ENCODE measurements at regions not wholly inside any gene's neighbourhood (a gene's known extent, or its start where the extent isn't known, plus 50 kb on each side); places are given as distances from the start of the nearest gene placed in this dataset.

DNA sequence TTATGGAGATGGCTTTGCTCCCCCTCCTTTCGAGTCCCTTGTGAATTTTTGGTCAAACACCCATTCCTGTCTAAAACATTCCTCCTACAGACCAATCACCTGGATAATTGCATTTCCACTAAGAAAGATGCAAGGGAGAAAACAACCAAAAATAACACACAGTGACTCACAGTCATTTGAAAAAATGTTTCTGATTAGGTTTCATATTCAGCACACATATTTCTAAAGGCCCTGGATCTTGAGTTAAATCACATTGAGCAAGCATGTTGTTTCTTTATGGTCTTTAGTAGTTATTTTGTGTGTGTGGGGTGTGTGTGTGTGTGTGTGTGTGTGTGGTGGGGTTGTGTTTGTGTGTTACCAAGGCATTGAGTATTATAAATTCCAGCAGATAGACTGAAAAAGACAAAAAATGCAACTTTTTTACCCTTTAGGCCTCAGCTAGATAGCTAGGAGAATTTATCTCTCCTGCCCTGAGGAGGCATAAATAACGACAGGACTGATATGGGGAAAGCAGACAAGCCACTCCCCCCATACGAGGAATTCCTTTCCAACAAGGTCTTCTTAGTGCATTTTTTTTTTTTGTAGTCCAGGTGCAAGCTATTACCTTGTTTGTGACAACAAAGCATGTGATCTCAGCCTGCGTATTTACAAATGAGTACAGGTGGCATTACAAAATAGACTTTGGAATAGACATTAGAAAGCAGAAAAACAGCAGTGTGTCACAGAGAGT is 265.4 kb upstream of the ADGRL3 start:
- 77% methylated on average over 4 of the region's 4 CpGs for WGBS
- Histone ChIP-seq H3K4me1 (no peaks in the 10 kb centered on the region), H3K36me3 (no peaks in the 10 kb centered on the region), H3K9me3 (no peaks in the 10 kb centered on the region), H3K4me3 (no peak overlapping the region), H3K27me3 (no peaks in the 10 kb centered on the region), H3K27ac (replicated peaks in 1 of 4) (no peak overlapping the region)
- intact Hi-C loops (cut with DNase I) = no loop called here
- TF ChIP-seq, protein P1, sequence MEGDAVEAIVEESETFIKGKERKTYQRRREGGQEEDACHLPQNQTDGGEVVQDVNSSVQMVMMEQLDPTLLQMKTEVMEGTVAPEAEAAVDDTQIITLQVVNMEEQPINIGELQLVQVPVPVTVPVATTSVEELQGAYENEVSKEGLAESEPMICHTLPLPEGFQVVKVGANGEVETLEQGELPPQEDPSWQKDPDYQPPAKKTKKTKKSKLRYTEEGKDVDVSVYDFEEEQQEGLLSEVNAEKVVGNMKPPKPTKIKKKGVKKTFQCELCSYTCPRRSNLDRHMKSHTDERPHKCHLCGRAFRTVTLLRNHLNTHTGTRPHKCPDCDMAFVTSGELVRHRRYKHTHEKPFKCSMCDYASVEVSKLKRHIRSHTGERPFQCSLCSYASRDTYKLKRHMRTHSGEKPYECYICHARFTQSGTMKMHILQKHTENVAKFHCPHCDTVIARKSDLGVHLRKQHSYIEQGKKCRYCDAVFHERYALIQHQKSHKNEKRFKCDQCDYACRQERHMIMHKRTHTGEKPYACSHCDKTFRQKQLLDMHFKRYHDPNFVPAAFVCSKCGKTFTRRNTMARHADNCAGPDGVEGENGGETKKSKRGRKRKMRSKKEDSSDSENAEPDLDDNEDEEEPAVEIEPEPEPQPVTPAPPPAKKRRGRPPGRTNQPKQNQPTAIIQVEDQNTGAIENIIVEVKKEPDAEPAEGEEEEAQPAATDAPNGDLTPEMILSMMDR (IDR thresholded peaks at IDR 0.05) = no peak
- TF ChIP-seq EP300 (IDR thresholded peaks at IDR 0.05) = no peak
- no peak for DNase-seq (ENCODE audit: extremely low spot score)

DNA sequence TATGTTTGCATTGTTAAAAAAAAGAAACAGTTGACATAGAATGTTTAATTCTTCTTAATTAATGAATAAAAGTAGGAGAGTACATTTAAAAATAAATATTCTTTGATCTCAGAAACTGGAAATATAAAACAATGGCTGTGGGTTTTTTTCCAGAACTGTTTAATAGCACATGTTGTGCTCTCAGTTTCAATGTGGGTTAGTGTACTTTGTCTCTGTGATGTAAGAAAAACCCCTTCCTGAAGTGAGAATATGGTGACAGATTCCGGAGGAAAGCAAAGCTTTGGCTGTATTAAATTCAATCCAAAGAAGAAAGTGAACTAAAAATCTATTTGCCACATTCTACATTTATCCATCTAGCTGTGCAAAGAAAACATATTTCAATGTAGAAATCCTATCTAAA is 261.9 kb upstream of the ADGRL3 start:
- Histone ChIP-seq H3K27me3 (no peaks in the 10 kb centered on the region), H3K4me1 (no peaks in the 10 kb centered on the region), H3K9me3 (no peaks in the 10 kb centered on the region), H3K27ac (replicated peaks in 1 of 4) (no peak overlapping the region), H3K4me3 (no peak overlapping the region), H3K36me3 (no peaks in the 10 kb centered on the region)
- intact Hi-C loops (cut with DNase I) = no loop called here
- no peak for DNase-seq (ENCODE audit: extremely low spot score)
- WGBS = 58% methylated on average over 1 of the region's 1 CpG
- TF ChIP-seq, protein P1 (IDR thresholded peaks at IDR 0.05) = no peak
- TF ChIP-seq POLR2AphosphoS5 (IDR thresholded peaks at IDR 0.05) = no peak
- no peak for TF ChIP-seq POLR2A (IDR thresholded peaks at IDR 0.05; ENCODE audit: low read depth)
- TF ChIP-seq EP300 (IDR thresholded peaks at IDR 0.05) = no peak

DNA sequence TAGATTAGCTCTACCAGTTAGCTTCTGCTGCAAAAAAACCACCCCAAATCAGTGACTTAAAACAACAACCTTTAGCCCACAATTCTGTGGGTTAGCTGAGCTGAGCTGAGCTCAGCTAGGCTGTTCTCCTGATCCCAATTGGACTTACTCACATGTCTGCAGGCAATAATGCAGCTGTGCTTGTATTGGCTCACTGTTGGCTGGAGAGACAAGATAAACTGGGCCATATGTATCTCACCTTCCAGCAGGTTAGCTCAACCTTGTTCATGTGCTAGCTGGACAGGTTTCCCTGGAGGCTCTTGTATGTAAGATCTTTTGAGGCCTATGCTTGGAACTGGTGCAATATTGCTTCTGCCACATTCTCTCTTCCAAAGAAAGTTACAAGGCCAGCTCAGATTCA is 261.5 kb upstream of the ADGRL3 start:
- Histone ChIP-seq H3K36me3 (no peaks in the 10 kb centered on the region), H3K4me1 (no peaks in the 10 kb centered on the region), H3K27me3 (no peaks in the 10 kb centered on the region), H3K27ac (replicated peaks in 1 of 4) (no peak overlapping the region), H3K4me3 (no peak overlapping the region), H3K9me3 (no peaks in the 10 kb centered on the region)
- no peak for DNase-seq (ENCODE audit: extremely low spot score)
- TF ChIP-seq, protein P1 (IDR thresholded peaks at IDR 0.05) = no peak
- TF ChIP-seq POLR2AphosphoS5 (IDR thresholded peaks at IDR 0.05) (no peak), EP300 (IDR thresholded peaks at IDR 0.05) (no peak), POLR2A (IDR thresholded peaks at IDR 0.05; ENCODE audit: low read depth) (no peak)
- intact Hi-C loops (cut with DNase I) = no loop called here

DNA sequence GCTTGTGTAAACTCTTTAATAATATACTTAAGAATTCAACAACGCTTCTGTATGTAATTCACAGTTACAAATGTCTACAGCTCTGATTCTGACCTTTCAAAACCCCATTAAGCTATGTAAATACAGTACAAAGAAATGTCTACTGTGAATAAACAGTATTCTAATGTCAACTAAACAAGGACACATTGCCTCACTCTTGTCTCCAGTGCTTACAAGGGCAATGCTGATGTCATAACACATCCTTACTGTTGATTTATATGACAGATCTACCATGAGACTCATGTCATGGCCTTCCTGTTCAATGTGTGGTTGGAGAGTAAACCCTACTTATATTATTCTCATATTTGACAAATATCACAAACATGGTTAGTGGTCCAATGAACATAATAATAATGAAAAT is 256.1 kb upstream of the ADGRL3 start:
- Histone ChIP-seq H3K27me3 (no peaks in the 10 kb centered on the region), H3K27ac (replicated peaks in 1 of 4) (no peak overlapping the region), H3K4me3 (no peak overlapping the region), H3K9me3 (peaks cover 0 to 6% (median 5%) of the 10 kb centered on the region in 4 donors), H3K4me1 (no peaks in the 10 kb centered on the region), H3K36me3 (no peaks in the 10 kb centered on the region)
- no peak for DNase-seq (ENCODE audit: extremely low spot score)
- intact Hi-C loops (cut with DNase I) = no loop called here
- TF ChIP-seq, protein P1 (IDR thresholded peaks at IDR 0.05) = no peak
- TF ChIP-seq POLR2A (IDR thresholded peaks at IDR 0.05; ENCODE audit: low read depth) = no peak
- no peak for TF ChIP-seq POLR2AphosphoS5 (IDR thresholded peaks at IDR 0.05)
- no peak for TF ChIP-seq EP300 (IDR thresholded peaks at IDR 0.05)
- 68% methylated on average over 1 of the region's 1 CpG for WGBS

DNA sequence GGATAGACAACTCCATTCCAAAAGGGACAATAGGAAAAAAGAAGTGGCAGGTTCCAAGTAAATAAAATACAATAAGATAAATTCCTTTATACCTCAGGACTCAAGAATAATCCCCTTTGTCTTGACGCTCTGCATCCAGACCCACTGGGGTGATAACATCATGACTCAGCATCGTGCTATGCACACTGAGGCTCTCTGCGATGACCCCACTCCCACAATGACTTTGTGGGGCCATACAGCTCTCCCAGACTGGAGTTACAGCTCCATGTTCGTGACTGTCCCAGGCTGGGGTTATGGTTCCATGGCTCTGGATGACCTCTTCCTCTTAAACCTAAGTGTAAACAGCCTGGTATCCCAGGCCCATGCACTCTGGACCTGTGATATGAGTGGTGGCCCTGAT is 254.5 kb upstream of the ADGRL3 start:
- TF ChIP-seq EP300 (IDR thresholded peaks at IDR 0.05) (no peak), POLR2A (IDR thresholded peaks at IDR 0.05; ENCODE audit: low read depth) (no peak), POLR2AphosphoS5 (IDR thresholded peaks at IDR 0.05) (no peak)
- TF ChIP-seq, protein P1 (IDR thresholded peaks at IDR 0.05) = no peak
- 93% methylated on average over 4 of the region's 4 CpGs for WGBS
- intact Hi-C loops (cut with DNase I) = no loop called here
- Histone ChIP-seq H3K36me3 (no peaks in the 10 kb centered on the region), H3K27ac (replicated peaks in 1 of 4) (no peak overlapping the region), H3K27me3 (no peaks in the 10 kb centered on the region), H3K4me1 (no peaks in the 10 kb centered on the region), H3K9me3 (peaks cover 0 to 6% (median 5%) of the 10 kb centered on the region in 4 donors), H3K4me3 (no peak overlapping the region)
- no peak for DNase-seq (ENCODE audit: extremely low spot score)
